HepG2 (cell line): ENCODE measurements at regions not wholly inside any gene's neighbourhood (a gene's known extent, or its start where the extent isn't known, plus 50 kb on each side); places are given as distances from the start of the nearest gene placed in this dataset.

ENCODE experiments used
- CCDC6 ChIP-seq: sonication (generic); formaldehyde crosslinking; IDR thresholded peaks from 2 replicates; pipeline ENCODE4 v1.8.1; 2022; ENCODE audit warnings: mild to moderate bottlenecking, missing genetic modification reagents, moderate library complexity
- GTF2F1 ChIP-seq: fragments of 150-350 bp; IDR thresholded peaks from 2 replicates; pipeline ENCODE4 v1.6.1; 2014; ENCODE audit warnings: low read length
- HDAC2 ChIP-seq: sonication (generic); formaldehyde crosslinking; IDR thresholded peaks from 2 replicates; pipeline ENCODE4 v1.4.0; 2020; ENCODE audit warnings: missing genetic modification reagents
- HNF1A ChIP-seq, 2 experiments: sonication (generic) in 1 of 2; formaldehyde crosslinking in 1 of 2; IDR thresholded peaks; 2 replicates each; pipeline versions ENCODE4 v1.4.0 to v1.6.1; 2016 to 2020; ENCODE audit warnings: borderline replicate concordance in 1 of 2, low read depth in 1 of 2, mild to moderate bottlenecking in 1 of 2, missing genetic modification reagents in 1 of 2
- POLR2A ChIP-seq, 2 experiments: IDR thresholded peaks; 2 replicates each; pipeline ENCODE4 v1.6.1; 2011; ENCODE audit warnings: low read depth in 2 of 2, low read length in 2 of 2, mild to moderate bottlenecking in 1 of 2, moderate library complexity in 1 of 2; ENCODE audit not compliant: insufficient read depth in 1 of 2
- SMARCE1 ChIP-seq: fragments of 450-650 bp; IDR thresholded peaks from 2 replicates; pipeline ENCODE4 v1.6.1; 2017; ENCODE audit warnings: borderline replicate concordance
- ZBTB40 ChIP-seq, 2 experiments: fragments of 450-650 bp in 1 of 2; sonication (generic) in 1 of 2; formaldehyde crosslinking in 1 of 2; IDR thresholded peaks; 2 replicates each; pipeline versions ENCODE4 v1.6.1 to v1.8.0; 2016 to 2022; ENCODE audit warnings: antibody characterized with exemption in 1 of 2, mild to moderate bottlenecking in 1 of 2, missing genetic modification reagents in 1 of 2
- ZFP37 ChIP-seq: sonication (generic); formaldehyde crosslinking; IDR thresholded peaks from 2 replicates; pipeline ENCODE4 v1.4.0; 2020; ENCODE audit warnings: missing genetic modification reagents, borderline replicate concordance
- ZNF512B ChIP-seq: sonication (generic); formaldehyde crosslinking; IDR thresholded peaks from 2 replicates; pipeline ENCODE4 v1.5.1; 2020; ENCODE audit warnings: missing genetic modification reagents, mild to moderate bottlenecking, borderline replicate concordance

- TF ChIP-seq ZBTB40 (IDR thresholded peaks at IDR 0.05) (no peak), ZBTB40 (CRISPR knock-in tag; IDR thresholded peaks at IDR 0.05) (no peak), POLR2A (IDR thresholded peaks at IDR 0.05; ENCODE audit: insufficient read depth in 1 of 2, low read depth in 2 of 2, low read length in 2 of 2) (no peak), ZFP37 (no peak), HNF1A (IDR thresholded peaks at IDR 0.05; ENCODE audit: low read depth) (no peak), HNF1A (CRISPR knock-in tag; IDR thresholded peaks at IDR 0.05; ENCODE audit: borderline replicate concordance) (no peak), GTF2F1 (no peak), ZNF512B (CRISPR knock-in tag) (no peak), SMARCE1 (no peak), HDAC2 (CRISPR knock-in tag) (no peak), CCDC6 (CRISPR knock-in tag) (no peak)
These were observed 453.0 kb downstream of the EFNA5 start for GRCh38 chr5:107217721-107218130.
